ENCODE measurements at regions not wholly inside any gene's neighbourhood (a gene's known extent, or its start where the extent isn't known, plus 50 kb on each side); places are given as distances from the start of the nearest gene placed in this dataset.

DNA sequence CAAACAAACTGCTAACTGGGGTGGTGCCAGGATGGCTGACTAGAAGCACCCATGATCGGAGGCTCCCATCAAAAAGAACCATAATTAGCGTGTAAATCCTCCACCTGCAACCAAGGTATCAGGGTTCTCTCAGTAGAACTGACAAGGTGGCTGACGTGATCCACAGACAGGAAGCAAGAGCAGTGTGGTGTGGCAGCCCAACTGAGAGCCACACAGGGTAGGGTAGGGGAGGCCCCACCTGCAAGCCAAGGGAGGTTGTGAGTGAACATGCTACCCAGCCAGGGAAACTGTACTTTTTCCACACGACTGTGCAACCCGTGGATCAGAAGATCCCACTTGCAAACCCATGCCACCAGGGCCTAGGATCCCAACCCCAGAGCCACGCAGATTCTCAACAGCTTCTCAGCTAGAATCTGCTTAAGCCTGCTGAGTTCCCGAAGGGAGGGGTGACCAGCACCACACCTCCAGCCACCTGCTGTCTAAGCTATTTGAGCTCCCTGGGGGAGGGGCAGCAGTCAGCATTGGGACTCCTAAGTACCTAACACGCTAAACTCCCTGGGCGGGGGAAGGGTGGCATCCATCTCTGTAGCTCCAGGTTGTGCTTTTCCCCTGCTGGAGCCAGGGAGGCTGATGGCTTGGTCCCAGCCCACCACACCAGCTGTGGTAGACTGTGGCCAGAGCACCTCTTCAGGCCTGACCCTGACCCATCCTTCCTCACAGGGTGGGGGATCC is 425.1 kb downstream of the GPM6A start:
- H3K4me3 Mint-ChIP-seq = peak overlapping the region; percentile 4
- Histone ChIP-seq H3K9ac (ENCODE audit: extremely low read depth, low read length, poor library complexity, severe bottlenecking) (no peak overlapping the region), H3K4me3 (ENCODE audit: low read length) (no peak overlapping the region), H3K27ac (ENCODE audit: low read depth, low read length) (no peak overlapping the region), H3K27me3 (ENCODE audit: control insufficient read depth, insufficient read depth, low read length, poor library complexity, severe bottlenecking) (no peaks in the 10 kb centered on the region), H3K9me3 (ENCODE audit: control insufficient read depth, low read length) (no peaks in the 10 kb centered on the region), H3K4me1 (ENCODE audit: control insufficient read depth, insufficient read depth, low read length) (no peaks in the 10 kb centered on the region), H3K36me3 (ENCODE audit: control insufficient read depth, insufficient read depth, low read length) (no peaks in the 10 kb centered on the region)
- no peaks in the 10 kb centered on the region for H3K27me3 Mint-ChIP-seq (ENCODE audit: insufficient read depth)
- H3K9me3 Mint-ChIP-seq = no peaks in the 10 kb centered on the region
- DNase-seq = peak; percentile 86
- 80 to 97% methylated on average over 5 to 9 of the region's 9 CpGs for WGBS, 2 experiments (ENCODE audit: insufficient coverage in 1 of 2, insufficient read length in 1 of 2)
- no peaks in the 10 kb centered on the region for H3K36me3 Mint-ChIP-seq (ENCODE audit: low read depth)
- TF ChIP-seq, protein P1, sequence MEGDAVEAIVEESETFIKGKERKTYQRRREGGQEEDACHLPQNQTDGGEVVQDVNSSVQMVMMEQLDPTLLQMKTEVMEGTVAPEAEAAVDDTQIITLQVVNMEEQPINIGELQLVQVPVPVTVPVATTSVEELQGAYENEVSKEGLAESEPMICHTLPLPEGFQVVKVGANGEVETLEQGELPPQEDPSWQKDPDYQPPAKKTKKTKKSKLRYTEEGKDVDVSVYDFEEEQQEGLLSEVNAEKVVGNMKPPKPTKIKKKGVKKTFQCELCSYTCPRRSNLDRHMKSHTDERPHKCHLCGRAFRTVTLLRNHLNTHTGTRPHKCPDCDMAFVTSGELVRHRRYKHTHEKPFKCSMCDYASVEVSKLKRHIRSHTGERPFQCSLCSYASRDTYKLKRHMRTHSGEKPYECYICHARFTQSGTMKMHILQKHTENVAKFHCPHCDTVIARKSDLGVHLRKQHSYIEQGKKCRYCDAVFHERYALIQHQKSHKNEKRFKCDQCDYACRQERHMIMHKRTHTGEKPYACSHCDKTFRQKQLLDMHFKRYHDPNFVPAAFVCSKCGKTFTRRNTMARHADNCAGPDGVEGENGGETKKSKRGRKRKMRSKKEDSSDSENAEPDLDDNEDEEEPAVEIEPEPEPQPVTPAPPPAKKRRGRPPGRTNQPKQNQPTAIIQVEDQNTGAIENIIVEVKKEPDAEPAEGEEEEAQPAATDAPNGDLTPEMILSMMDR (conservative IDR thresholded peaks at IDR 0.05) = no peak
- H3K27ac Mint-ChIP-seq = peak overlapping the region; percentile 60
- H3K4me1 Mint-ChIP-seq = peaks cover 12% of the 10 kb centered on the region

DNA sequence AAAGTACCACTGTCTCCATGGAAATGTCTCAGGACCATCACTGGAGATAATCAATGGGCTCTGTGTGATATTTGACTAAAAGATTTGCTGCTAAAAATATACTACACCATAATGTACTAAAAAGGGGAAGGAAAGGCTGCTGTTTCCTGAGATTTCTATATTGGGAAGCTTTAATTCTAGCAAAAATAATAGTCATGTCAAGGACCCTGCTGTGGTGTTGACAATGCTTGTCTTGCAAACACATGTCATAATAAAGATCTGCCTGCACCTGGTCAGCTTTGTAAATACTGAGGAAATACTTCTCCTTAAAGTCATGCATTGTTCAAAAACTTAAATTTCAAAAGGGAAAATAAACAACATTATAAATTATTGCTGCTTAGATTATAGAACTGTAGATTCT is 417.9 kb downstream of the GPM6A start:
- Histone ChIP-seq H3K9ac (ENCODE audit: extremely low read depth, low read length, poor library complexity, severe bottlenecking) (no peak overlapping the region), H3K4me1 (ENCODE audit: control insufficient read depth, insufficient read depth, low read length) (no peaks in the 10 kb centered on the region), H3K4me3 (ENCODE audit: low read length) (no peak overlapping the region), H3K27ac (ENCODE audit: low read depth, low read length) (no peak overlapping the region), H3K9me3 (ENCODE audit: control insufficient read depth, low read length) (peaks cover under 1% of the 10 kb centered on the region), H3K36me3 (ENCODE audit: control insufficient read depth, insufficient read depth, low read length) (no peaks in the 10 kb centered on the region), H3K27me3 (ENCODE audit: control insufficient read depth, insufficient read depth, low read length, poor library complexity, severe bottlenecking) (no peaks in the 10 kb centered on the region)
- DNase-seq = no peak
- TF ChIP-seq, protein P1 (conservative IDR thresholded peaks at IDR 0.05) = no peak
- no peak overlapping the region for H3K4me3 Mint-ChIP-seq
- no peaks in the 10 kb centered on the region for H3K27me3 Mint-ChIP-seq (ENCODE audit: insufficient read depth)
- H3K4me1 Mint-ChIP-seq = peaks cover 2% of the 10 kb centered on the region
- H3K36me3 Mint-ChIP-seq (ENCODE audit: low read depth) = no peaks in the 10 kb centered on the region
- H3K9me3 Mint-ChIP-seq = peaks cover 1% of the 10 kb centered on the region
- no peak overlapping the region for H3K27ac Mint-ChIP-seq

DNA sequence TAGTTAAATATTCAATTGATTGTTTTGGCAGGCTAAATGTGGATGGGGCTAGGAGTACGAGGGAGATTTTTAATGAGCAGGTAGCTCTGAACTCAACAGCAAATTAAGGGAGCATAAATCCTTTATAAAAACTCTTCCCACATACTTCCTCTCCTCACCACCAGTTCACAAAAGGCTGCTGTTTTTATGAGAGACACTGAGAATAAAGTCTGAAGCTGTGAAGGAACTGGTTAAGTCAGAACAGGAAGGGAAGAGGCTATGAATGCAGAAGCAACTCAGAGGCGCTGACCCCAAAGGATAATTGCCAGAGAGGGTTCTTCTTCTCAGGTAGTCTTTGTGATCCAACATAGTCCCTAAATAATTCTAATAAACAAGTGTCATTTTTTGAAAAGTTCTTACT is 406.1 kb downstream of the GPM6A start:
- Histone ChIP-seq H3K9me3 (ENCODE audit: control insufficient read depth, low read length) (no peaks in the 10 kb centered on the region), H3K4me1 (ENCODE audit: control insufficient read depth, insufficient read depth, low read length) (no peaks in the 10 kb centered on the region), H3K27me3 (ENCODE audit: control insufficient read depth, insufficient read depth, low read length, poor library complexity, severe bottlenecking) (no peaks in the 10 kb centered on the region), H3K27ac (ENCODE audit: low read depth, low read length) (no peak overlapping the region), H3K9ac (ENCODE audit: extremely low read depth, low read length, poor library complexity, severe bottlenecking) (no peak overlapping the region), H3K4me3 (ENCODE audit: low read length) (no peak overlapping the region), H3K36me3 (ENCODE audit: control insufficient read depth, insufficient read depth, low read length) (no peaks in the 10 kb centered on the region)
- H3K4me1 Mint-ChIP-seq = no peaks in the 10 kb centered on the region
- WGBS, 2 experiments (ENCODE audit: insufficient coverage in 1 of 2, insufficient read length in 1 of 2) = 96% methylated on average over 2 of the region's 2 CpGs; no CpG with 5 or more reads in 1 of the 2 experiments
- no peak overlapping the region for H3K27ac Mint-ChIP-seq
- no peaks in the 10 kb centered on the region for H3K27me3 Mint-ChIP-seq (ENCODE audit: insufficient read depth)
- H3K36me3 Mint-ChIP-seq (ENCODE audit: low read depth) = no peaks in the 10 kb centered on the region
- TF ChIP-seq, protein P1 (conservative IDR thresholded peaks at IDR 0.05) = no peak
- no peak for DNase-seq
- no peaks in the 10 kb centered on the region for H3K9me3 Mint-ChIP-seq
- H3K4me3 Mint-ChIP-seq = no peak overlapping the region

All from endodermal cell (in vitro differentiated cells).